ENCODE measurements at regions not wholly inside any gene's neighbourhood (a gene's known extent, or its start where the extent isn't known, plus 50 kb on each side); places are given as distances from the start of the nearest gene placed in this dataset.

- Histone ChIP-seq H3K9ac (ENCODE audit: low read length) (no peak overlapping the region), H3K27ac (ENCODE audit: low read depth, low read length) (no peak overlapping the region), H3K4me1 (ENCODE audit: control insufficient read depth, insufficient read depth, low read length) (no peaks in the 10 kb centered on the region), H3K27me3 (ENCODE audit: control insufficient read depth, insufficient read depth, low read length) (no peaks in the 10 kb centered on the region), H3K36me3 (ENCODE audit: control insufficient read depth, insufficient read depth, low read length) (no peaks in the 10 kb centered on the region), H3K4me3 (ENCODE audit: low read length) (no peak overlapping the region)
Measured at GRCh38 chr15:35979608-35980007, 433.6 kb upstream of the DPH6 start.

- Histone ChIP-seq H3K27ac (ENCODE audit: low read depth, low read length) (no peak overlapping the region), H3K4me3 (ENCODE audit: low read length) (no peak overlapping the region), H3K36me3 (ENCODE audit: control insufficient read depth, insufficient read depth, low read length) (no peaks in the 10 kb centered on the region), H3K4me1 (ENCODE audit: control insufficient read depth, insufficient read depth, low read length) (no peaks in the 10 kb centered on the region), H3K9ac (ENCODE audit: low read length) (no peak overlapping the region), H3K27me3 (ENCODE audit: control insufficient read depth, insufficient read depth, low read length) (no peaks in the 10 kb centered on the region)
Measured at GRCh38 chr15:35980719-35981118, 434.8 kb upstream of the DPH6 start.

- Histone ChIP-seq H3K36me3 (ENCODE audit: control insufficient read depth, insufficient read depth, low read length) (no peaks in the 10 kb centered on the region), H3K9ac (ENCODE audit: low read length) (no peak overlapping the region), H3K27ac (ENCODE audit: low read depth, low read length) (no peak overlapping the region), H3K4me1 (ENCODE audit: control insufficient read depth, insufficient read depth, low read length) (peaks cover 8% of the 10 kb centered on the region), H3K27me3 (ENCODE audit: control insufficient read depth, insufficient read depth, low read length) (no peaks in the 10 kb centered on the region), H3K4me3 (ENCODE audit: low read length) (no peak overlapping the region)
Measured at GRCh38 chr15:35986191-35986721, 440.3 kb upstream of the DPH6 start.

GRCh38 chr15:35987056-35987455 lies 441.1 kb upstream of the DPH6 start:
- Histone ChIP-seq H3K27ac (ENCODE audit: low read depth, low read length) (no peak overlapping the region), H3K36me3 (ENCODE audit: control insufficient read depth, insufficient read depth, low read length) (no peaks in the 10 kb centered on the region)

GRCh38 chr15:35991386-35991785 lies 445.4 kb upstream of the DPH6 start:
- Histone ChIP-seq H3K4me3 (ENCODE audit: low read length) (no peak overlapping the region), H3K27me3 (ENCODE audit: control insufficient read depth, insufficient read depth, low read length) (no peaks in the 10 kb centered on the region), H3K27ac (ENCODE audit: low read depth, low read length) (no peak overlapping the region), H3K9ac (ENCODE audit: low read length) (no peak overlapping the region), H3K4me1 (ENCODE audit: control insufficient read depth, insufficient read depth, low read length) (peaks cover 6% of the 10 kb centered on the region), H3K36me3 (ENCODE audit: control insufficient read depth, insufficient read depth, low read length) (no peaks in the 10 kb centered on the region)

More at GRCh38 chr15:35987056-35987455, 441.1 kb upstream of the DPH6 start:
- H3K4me3 ChIP-seq (ENCODE audit: low read length), result no peak overlapping the region
- H3K4me1 ChIP-seq (ENCODE audit: control insufficient read depth, insufficient read depth, low read length), result peaks cover 8% of the 10 kb centered on the region
- no peak overlapping the region for H3K9ac ChIP-seq (ENCODE audit: low read length)
- H3K27me3 ChIP-seq (ENCODE audit: control insufficient read depth, insufficient read depth, low read length), result no peaks in the 10 kb centered on the region

- Histone ChIP-seq H3K4me1 (ENCODE audit: control insufficient read depth, insufficient read depth, low read length) (no peaks in the 10 kb centered on the region), H3K27ac (ENCODE audit: low read depth, low read length) (no peak overlapping the region), H3K36me3 (ENCODE audit: control insufficient read depth, insufficient read depth, low read length) (no peaks in the 10 kb centered on the region), H3K27me3 (ENCODE audit: control insufficient read depth, insufficient read depth, low read length) (no peaks in the 10 kb centered on the region), H3K9ac (ENCODE audit: low read length) (no peak overlapping the region), H3K4me3 (ENCODE audit: low read length) (no peak overlapping the region)
Measured at GRCh38 chr15:35992791-35993190, 446.8 kb upstream of the DPH6 start.

- Histone ChIP-seq H3K27ac (ENCODE audit: low read depth, low read length) (no peak overlapping the region), H3K4me3 (ENCODE audit: low read length) (no peak overlapping the region), H3K36me3 (ENCODE audit: control insufficient read depth, insufficient read depth, low read length) (no peaks in the 10 kb centered on the region), H3K27me3 (ENCODE audit: control insufficient read depth, insufficient read depth, low read length) (no peaks in the 10 kb centered on the region), H3K4me1 (ENCODE audit: control insufficient read depth, insufficient read depth, low read length) (no peaks in the 10 kb centered on the region), H3K9ac (ENCODE audit: low read length) (no peak overlapping the region)
Measured at GRCh38 chr15:35993196-35993595, 447.2 kb upstream of the DPH6 start.

- H3K9ac ChIP-seq (ENCODE audit: low read length), result no peak overlapping the region
- no peak overlapping the region for H3K27ac ChIP-seq (ENCODE audit: low read depth, low read length)
- H3K36me3 ChIP-seq (ENCODE audit: control insufficient read depth, insufficient read depth, low read length), result no peaks in the 10 kb centered on the region
- H3K27me3 ChIP-seq (ENCODE audit: control insufficient read depth, insufficient read depth, low read length), result no peaks in the 10 kb centered on the region
- no peaks in the 10 kb centered on the region for H3K4me1 ChIP-seq (ENCODE audit: control insufficient read depth, insufficient read depth, low read length)
- no peak overlapping the region for H3K4me3 ChIP-seq (ENCODE audit: low read length)
Measured at GRCh38 chr15:35994876-35995275, 448.9 kb upstream of the DPH6 start.

- Histone ChIP-seq H3K9ac (ENCODE audit: low read length) (no peak overlapping the region), H3K36me3 (ENCODE audit: control insufficient read depth, insufficient read depth, low read length) (no peaks in the 10 kb centered on the region), H3K27ac (ENCODE audit: low read depth, low read length) (no peak overlapping the region), H3K27me3 (ENCODE audit: control insufficient read depth, insufficient read depth, low read length) (no peaks in the 10 kb centered on the region), H3K4me1 (ENCODE audit: control insufficient read depth, insufficient read depth, low read length) (no peaks in the 10 kb centered on the region), H3K4me3 (ENCODE audit: low read length) (no peak overlapping the region)
Measured at GRCh38 chr15:35998663-35999602, 453.0 kb upstream of the DPH6 start.

- Histone ChIP-seq H3K27ac (ENCODE audit: low read depth, low read length) (no peak overlapping the region), H3K4me1 (ENCODE audit: control insufficient read depth, insufficient read depth, low read length) (no peaks in the 10 kb centered on the region), H3K36me3 (ENCODE audit: control insufficient read depth, insufficient read depth, low read length) (no peaks in the 10 kb centered on the region), H3K4me3 (ENCODE audit: low read length) (no peak overlapping the region), H3K9ac (ENCODE audit: low read length) (no peak overlapping the region), H3K27me3 (ENCODE audit: control insufficient read depth, insufficient read depth, low read length) (no peaks in the 10 kb centered on the region)
Measured at GRCh38 chr15:36004891-36005490, 459.0 kb upstream of the DPH6 start.

- Histone ChIP-seq H3K9ac (ENCODE audit: low read length) (no peak overlapping the region), H3K4me3 (ENCODE audit: low read length) (no peak overlapping the region), H3K36me3 (ENCODE audit: control insufficient read depth, insufficient read depth, low read length) (no peaks in the 10 kb centered on the region), H3K27ac (ENCODE audit: low read depth, low read length) (no peak overlapping the region), H3K4me1 (ENCODE audit: control insufficient read depth, insufficient read depth, low read length) (no peaks in the 10 kb centered on the region), H3K27me3 (ENCODE audit: control insufficient read depth, insufficient read depth, low read length) (no peaks in the 10 kb centered on the region)
Measured at GRCh38 chr15:36005542-36005941, 459.6 kb upstream of the DPH6 start.

- no peak overlapping the region for H3K4me3 ChIP-seq (ENCODE audit: low read length)
- H3K36me3 ChIP-seq (ENCODE audit: control insufficient read depth, insufficient read depth, low read length), result no peaks in the 10 kb centered on the region
- no peaks in the 10 kb centered on the region for H3K27me3 ChIP-seq (ENCODE audit: control insufficient read depth, insufficient read depth, low read length)
- H3K27ac ChIP-seq (ENCODE audit: low read depth, low read length), result no peak overlapping the region
- no peak overlapping the region for H3K9ac ChIP-seq (ENCODE audit: low read length)
- H3K4me1 ChIP-seq (ENCODE audit: control insufficient read depth, insufficient read depth, low read length), result no peaks in the 10 kb centered on the region
Measured at GRCh38 chr15:36007699-36008098, 461.7 kb upstream of the DPH6 start.
